GM21423 (cell line): ENCODE measurements at regions not wholly inside any gene's neighbourhood (a gene's known extent, or its start where the extent isn't known, plus 50 kb on each side); places are given as distances from the start of the nearest gene placed in this dataset.
"Not testable (repeated sequence)": the region's sequence is repeated elsewhere in the genome, so short reads cannot be mapped to it uniquely, and the experiment has no call there.

Experiments
- ATAC-seq: cut with Tn5 transposase; IDR thresholded peaks from one replicate; pipeline ENCODE4 v1.9.1; 2021; ENCODE audit warnings: mild to moderate bottlenecking, moderate library complexity; ENCODE audit not compliant: unreplicated experiment

DNA sequence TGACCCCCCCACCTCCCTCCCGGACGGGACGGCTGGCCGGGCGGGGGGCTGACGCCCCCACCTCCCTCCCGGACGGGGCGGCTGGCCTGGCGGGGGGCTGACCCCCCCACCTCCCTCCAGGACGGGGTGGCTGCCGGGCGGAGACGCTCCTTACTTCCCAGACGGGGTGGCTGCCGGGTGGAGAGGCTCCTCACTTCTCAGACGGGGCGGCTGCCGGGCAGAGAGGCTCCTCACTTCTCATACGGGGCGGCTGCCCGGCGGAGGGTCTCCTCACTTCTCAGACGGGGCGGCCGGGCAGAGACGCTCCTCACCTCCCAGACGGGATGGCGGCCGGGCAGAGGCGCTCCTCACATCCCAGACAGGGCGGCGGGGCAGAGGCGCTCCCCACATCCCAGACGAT, 84.7 kb downstream of the OR2B2 start:
- not testable (repeated sequence) for ATAC-seq

DNA sequence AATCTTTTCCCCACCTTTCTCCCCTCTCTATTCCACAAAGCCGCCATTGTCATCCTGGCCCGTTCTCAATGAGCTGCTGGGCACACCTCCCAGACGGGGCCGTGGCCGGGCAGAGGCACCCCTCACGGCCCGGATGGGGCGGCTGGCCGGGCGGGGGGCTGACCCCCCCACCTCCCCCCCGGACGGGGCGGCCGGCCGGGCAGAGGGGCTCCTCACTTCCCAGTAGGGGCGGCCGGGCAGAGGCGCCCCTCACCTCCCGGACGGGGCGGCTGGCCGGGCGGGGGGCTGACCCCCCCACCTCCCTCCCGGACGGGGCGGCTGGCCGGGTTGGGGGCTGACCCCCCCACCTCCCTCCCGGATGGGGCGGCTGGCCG, 85.6 kb downstream of the OR2B2 start:
- ATAC-seq: not testable (repeated sequence)

DNA sequence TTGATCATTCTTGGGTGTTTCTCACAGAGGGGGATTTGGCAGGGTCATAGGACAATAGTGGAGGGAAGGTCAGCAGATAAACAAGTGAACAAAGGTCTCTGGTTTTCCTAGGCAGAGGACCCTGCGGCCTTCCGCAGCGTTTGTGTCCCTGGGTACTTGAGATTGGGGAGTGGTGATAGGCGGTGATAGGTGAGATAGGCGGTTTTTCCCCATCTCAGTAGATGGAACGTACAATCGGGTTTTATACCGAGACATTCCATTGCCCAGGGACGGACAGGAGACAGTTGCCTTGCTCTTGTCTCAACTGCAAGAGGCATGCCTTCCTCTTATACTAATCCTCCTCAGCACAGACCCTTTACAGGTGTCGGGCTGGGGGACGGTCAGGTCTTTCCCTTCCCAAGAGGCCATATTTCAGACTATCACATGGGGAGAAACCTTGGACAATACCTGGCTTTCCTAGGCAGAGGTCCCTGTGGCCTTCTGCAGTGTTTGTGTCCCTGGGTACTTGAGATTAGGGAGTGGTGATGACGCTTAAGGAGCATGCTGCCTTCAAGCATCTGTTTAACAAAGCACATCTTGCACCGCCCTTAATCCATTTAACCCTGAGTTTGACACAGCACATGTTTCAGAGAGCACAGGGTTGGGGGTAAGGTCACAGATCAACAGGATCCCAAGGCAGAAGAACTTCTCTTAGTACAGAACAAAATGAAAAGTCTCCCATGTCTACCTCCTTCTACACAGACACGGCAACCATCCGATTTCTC, 86.2 kb downstream of the OR2B2 start:
- ATAC-seq: not testable (repeated sequence)

DNA sequence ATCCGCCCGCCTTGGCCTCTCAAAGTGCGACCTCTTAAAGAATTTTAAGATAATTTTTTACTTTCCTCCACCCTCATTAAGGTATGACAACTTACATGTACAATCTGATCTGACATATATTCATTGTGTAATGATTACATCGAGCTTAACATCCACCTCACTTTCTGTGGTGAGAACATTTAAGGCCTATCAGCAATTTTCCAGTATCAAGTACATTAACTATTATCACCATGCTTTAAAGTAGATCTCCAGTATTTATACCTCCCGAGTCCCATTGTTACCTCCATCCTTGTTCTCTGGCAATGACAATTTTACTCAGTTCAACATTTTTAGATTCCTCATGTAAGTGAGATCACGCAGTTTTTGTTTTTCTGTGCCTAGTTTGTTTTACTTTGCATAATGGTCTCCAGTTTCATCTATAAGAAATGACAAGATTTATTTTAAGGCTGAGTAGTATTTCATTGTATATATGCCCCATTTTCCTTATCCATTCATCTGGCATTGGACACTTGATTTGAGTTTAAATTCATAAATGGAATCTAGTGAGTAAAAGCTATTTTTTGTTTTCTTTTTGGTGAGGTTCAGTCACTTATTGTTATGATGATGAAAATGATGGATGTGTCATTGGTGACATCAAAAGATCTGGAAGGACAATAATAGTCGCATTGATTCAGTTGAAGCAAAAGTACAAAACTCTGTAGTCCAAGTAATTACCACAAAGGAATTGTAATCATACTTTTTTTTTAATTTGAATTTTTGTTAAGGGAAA, 87.0 kb downstream of the OR2B2 start:
- ATAC-seq: peak; percentile 2

DNA sequence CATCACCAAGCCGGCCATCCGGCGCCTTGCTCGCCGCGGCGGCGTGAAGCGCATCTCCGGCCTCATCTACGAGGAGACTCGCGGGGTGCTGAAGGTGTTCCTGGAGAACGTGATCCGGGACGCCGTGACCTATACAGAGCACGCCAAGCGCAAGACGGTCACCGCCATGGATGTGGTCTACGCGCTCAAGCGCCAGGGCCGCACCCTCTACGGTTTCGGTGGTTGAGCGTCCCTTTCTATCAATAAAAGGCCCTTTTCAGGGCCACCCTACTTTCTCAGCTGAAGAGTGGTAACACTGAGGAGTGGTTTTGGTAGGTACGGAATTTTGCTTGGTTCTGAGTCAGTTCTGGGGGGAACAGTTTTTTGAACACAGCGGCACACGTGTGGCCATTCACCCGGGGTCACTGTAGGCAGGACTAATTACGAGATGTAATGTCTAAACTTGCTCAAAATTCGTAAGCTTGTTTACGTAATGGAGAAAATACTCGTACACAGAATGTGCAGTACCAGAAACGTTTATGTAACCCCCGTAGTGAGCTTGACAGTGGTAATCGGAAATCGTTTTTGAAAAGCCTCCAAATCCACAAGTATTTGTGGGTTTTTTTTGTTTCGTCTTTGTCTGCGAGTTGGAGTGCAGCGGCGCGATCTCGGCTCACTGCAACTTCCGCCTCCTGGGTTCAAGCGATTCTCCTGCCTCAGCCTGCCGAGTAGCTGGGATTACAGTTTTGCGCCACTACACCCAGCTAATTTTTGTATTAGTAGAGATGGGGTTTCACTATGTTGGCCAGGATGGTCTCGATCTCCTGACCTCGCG, 87.8 kb downstream of the OR2B2 start:
- peak; percentile 73 for ATAC-seq

DNA sequence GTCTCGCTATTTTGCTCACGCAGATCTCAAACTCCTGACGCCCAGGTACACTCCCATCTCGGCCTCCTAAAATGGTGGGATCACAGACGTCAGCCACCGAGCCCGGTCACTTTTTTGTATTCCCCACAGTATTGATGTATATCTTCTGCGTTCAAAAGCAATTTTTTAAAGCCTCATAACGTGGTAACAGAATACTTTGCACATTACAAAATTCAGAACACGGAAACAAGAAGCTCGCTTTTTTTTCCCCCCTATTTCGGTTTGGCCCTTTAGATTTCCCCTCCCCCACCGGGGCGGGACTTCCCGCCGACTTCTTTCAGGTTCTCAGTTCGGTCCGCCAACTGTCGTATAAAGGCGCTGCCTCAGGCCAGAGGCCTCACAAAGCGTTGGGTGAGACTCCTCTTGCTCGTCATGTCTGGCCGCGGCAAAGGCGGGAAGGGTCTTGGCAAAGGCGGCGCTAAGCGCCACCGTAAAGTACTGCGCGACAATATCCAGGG, 88.4 kb downstream of the OR2B2 start:
- peak; percentile 62 for ATAC-seq

DNA sequence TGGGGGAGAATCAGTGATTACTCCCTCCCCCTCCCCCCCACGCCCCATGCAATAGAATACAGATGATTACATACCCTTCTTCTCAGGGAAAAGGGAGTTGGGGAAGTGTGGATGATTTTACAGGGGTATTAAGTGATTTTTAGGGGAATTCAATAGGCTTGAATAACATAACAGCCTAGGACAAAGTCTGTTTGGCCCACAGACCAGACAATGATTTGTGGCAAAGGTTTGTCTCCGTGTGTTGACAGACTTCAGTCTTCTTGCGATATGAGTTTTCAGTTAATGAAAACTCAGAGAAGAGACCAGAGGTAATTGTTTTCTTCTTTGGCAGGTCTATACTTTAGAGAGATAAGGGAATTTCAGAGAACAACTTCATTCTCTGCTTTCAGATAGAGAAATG, 95.3 kb downstream of the OR2B2 start:
- no peak for ATAC-seq

GRCh38 chr6:27814665-27815424, 97.4 kb downstream of the OR2B2 start:
- ATAC-seq: peak; percentile 55

DNA sequence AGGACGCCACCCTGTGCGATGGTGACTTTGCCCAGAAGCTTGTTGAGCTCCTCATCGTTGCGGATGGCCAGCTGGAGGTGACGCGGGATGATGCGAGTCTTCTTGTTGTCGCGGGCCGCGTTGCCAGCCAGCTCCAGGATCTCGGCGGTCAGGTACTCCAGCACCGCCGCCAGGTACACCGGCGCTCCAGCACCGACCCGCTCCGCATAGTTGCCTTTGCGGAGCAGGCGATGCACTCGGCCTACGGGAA, 97.9 kb downstream of the OR2B2 start:
- peak; percentile 14 for ATAC-seq

DNA sequence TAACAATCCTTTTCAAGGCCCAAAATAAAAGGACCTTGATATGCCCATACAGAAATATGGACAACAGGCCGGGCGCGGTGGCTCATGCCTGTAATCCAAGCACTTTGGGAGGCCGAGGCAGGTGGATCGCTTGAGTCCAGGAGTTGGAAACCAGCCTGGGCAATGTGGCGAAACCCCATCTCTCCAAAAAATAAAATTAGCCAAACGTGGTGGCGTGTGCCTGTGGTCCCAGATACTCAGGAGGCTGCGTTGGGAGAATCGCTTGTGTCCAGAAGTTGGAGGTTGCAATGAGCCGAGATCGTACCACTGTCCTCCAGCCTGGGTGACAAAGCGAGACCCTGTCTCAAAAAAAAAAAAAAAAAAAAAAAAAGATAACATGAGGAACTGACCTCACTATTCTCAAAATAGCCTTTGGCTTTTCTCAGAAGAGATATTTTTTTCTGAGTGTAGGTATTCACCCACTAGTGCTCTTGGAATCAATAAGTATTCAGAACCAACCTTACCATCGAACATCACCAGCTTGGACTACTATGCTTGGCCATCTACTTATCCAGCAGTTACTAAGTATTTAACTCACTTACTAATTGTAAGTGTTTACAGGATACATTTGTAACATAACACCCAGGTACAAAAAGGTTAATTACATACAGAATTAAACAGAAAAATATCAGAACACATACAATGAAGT, 99.2 kb downstream of the OR2B2 start:
- ATAC-seq: no peak

DNA sequence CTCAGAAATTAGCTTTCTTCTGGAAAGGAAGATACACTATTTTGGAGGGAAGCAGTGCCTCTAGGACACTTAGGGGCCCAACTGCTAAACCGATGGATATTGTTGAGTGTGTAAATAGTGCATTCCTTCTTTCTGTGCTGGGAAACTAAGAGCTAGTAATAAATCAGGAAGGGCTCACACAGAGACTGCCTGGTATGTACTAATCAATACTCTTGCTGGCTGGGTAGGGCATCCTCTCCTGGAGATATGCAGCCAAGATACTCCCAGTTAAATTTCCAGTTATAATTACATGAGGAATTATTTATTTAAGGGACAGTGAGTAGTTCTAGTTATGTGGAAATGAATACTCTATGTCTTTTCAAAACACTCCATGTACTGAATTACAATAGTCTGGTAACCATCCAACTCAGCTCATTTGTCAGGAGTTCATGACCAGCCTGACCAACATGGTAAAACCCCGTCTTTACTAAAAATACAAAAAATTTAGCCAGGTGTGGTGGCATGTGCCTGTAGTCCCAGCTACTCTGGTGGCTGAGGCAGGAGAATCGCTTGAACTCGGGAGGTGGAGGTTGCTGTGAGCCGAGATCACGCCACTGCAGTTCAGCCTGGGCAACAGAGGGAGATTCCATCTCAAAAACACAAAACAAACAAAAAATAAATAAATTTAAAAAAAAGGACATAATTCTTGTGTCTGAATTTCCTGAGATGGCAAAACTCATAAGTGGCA, 100.0 kb downstream of the OR2B2 start:
- no peak for ATAC-seq

- no peak for ATAC-seq
Observed at GRCh38 chr6:27811451-27811772, 100.8 kb downstream of the OR2B2 start.

- ATAC-seq: no peak
Observed at GRCh38 chr6:27810768-27811450, 101.3 kb downstream of the OR2B2 start.

- peak; percentile 31 for ATAC-seq
Observed at GRCh38 chr6:27809939-27810767, 102.0 kb downstream of the OR2B2 start.

GRCh38 chr6:27809067-27809938, 102.9 kb downstream of the OR2B2 start:
- ATAC-seq: no peak

DNA sequence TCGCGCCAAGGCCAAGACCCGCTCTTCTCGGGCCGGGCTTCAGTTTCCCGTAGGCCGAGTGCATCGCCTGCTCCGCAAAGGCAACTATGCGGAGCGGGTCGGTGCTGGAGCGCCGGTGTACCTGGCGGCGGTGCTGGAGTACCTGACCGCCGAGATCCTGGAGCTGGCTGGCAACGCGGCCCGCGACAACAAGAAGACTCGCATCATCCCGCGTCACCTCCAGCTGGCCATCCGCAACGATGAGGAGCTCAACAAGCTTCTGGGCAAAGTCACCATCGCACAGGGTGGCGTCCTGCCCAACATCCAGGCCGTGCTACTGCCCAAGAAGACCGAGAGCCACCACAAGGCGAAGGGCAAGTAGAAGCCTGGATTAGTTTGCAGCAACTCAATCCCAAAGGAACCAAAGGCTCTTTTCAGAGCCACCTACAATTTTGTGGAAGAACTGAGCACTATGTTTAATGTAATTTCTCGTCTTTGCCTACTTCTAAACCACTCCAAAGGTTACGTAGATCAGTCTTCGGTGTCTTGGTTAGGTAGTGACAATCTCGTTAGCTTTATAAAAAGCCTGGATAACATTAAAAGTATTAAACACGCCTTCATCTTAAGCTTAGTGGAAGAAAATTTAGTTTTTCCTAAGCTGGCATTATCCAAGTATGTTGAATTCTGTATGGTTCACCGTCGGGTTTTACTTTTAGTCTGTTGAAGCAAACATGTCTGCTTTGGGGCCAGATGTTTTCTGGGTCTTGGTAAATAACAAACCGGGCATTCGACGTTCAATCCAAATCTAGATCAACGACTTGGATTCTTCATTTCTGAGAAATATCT, 103.7 kb downstream of the OR2B2 start:
- not testable (repeated sequence) for ATAC-seq
